GM21529 (cell line): ENCODE measurements at regions not wholly inside any gene's neighbourhood (a gene's known extent, or its start where the extent isn't known, plus 50 kb on each side); places are given as distances from the start of the nearest gene placed in this dataset.

Source experiments
- ATAC-seq: cut with Tn5 transposase; IDR thresholded peaks from one replicate; pipeline ENCODE4 v1.9.1; 2021; ENCODE audit not compliant: unreplicated experiment

DNA sequence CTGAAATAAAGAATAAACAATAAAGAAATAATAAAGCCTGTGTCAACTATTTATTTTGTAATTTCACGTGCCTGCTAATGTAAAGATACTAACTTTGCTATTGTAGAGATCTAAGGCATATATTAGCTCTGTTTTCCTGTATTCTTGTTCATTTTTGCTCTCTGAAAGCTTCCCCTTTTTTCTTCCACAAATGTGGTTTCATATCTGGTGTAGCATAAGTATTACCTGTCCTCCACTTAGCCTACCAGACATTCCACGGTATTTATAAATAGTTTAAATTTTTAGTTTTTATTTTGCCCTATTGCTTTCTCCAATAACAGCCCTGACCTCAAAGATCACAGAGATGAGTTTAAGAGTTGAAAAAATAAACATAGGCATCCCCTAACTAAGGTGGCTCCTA is 92.6 kb upstream of the ATP2B1 start:
- no peak for ATAC-seq

DNA sequence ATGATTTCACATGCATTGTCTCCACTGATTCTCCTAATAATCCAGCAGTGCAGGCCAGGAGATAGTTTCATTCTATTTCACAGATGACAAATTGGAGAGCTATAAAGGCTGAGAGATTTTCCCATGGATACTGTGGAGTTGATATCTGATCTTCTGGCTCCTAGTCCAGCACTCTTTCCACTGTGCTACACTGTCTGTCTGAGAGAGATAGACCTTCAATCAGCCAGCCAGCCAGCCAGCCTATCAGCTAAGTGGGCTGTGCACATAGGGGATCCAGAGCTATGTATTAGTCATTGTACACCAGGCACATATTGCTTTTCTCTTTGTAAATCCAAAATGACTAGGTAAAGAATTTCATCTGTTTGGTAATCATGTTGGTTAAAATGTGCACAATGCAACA is 91.8 kb upstream of the ATP2B1 start:
- ATAC-seq = no peak

- ATAC-seq = no peak
Measured at GRCh38 chr12:89799316-89799715, 90.7 kb upstream of the ATP2B1 start.

DNA sequence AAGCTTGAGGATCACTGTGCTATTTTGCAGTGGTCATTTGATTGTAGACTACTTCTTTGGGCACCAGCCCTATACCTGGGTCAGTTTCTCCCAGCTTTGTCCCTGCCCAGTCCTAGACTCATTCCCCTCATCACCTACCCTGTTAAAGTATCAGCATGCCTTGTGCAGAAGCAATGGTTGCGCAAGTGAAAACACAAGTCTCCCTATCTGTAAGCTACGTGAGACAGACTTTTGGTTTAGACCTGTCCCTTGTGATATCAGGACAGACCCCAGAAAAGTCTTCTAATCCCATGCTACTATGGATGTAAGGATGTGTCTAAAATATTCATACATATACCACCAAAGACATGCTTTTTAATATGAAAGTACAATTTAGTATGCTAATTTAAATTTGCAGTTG is 88.8 kb upstream of the ATP2B1 start:
- ATAC-seq = no peak

GRCh38 chr12:89796798-89797382 is 88.3 kb upstream of the ATP2B1 start:
- no peak for ATAC-seq

DNA sequence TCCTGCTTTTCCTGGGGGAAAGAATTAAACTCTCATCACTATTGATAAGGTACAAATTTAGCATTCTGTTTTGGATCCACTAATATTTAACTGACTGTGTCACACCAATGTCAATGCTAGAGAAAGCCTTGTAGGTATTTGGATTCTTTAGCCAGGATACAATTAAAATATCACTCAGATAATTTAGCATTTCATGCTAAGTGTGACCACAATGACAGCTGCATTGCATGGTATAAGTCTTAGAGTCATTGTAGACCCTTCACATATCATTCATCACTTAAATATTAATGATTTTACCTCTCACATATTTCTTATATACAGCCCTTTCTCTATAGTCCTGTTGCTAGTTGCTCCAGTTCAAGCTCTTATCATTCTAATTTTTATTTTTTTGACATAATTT is 85.3 kb upstream of the ATP2B1 start:
- ATAC-seq = no peak

GRCh38 chr12:89791286-89791685 is 82.6 kb upstream of the ATP2B1 start:
- no peak for ATAC-seq

- ATAC-seq = peak; percentile 97
Measured at GRCh38 chr12:89789862-89790261, 81.2 kb upstream of the ATP2B1 start.

DNA sequence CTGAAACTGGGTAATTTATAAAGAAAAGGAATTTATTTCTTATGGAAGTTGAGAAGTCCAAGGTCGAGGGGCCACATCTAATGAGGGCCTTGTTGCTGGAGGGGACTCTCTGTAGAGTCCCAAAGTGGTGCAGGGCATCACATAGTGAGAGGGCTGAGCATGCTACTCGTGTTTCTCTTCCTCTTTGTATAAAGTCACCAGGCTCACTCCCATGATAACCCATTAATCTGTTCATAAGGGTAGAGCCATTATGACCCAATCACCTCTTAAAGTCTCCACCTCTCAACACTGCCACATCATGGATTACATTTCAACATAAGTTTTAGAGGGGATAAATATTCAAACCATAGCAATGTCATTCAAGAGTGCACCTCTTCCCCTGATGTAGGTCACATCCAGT is 79.1 kb upstream of the ATP2B1 start:
- no peak for ATAC-seq

DNA sequence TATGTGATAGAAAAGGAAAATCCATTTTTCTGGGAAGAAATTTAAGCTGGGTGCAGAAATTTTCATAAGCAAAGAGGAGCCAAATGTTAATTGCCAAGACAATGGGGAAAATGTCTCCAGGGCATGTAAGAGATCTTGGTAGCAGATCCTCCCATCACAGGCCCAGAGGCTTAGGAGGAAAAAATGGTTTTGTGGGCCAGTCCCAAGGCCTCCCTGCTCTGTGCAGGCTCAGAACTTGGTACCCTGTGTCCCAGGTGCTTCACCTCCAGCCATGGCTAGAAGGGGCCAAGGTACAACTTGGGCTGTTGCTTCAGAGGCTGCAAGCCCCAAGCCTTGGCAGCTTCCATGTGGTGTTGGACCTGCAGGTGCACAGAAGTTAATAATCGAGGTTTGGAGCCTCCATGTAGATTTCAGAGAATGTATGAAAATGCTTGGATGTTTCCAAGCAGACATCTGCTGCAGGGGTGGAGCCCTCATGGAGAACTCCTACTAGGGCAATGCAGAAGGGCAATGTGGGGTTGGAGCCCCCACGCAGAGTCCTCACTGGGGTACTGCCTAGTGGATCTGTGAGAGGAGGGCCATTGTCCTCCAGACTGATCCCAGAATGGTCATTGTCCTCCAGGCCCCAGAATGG is 77.7 kb upstream of the ATP2B1 start:
- ATAC-seq = no peak

DNA sequence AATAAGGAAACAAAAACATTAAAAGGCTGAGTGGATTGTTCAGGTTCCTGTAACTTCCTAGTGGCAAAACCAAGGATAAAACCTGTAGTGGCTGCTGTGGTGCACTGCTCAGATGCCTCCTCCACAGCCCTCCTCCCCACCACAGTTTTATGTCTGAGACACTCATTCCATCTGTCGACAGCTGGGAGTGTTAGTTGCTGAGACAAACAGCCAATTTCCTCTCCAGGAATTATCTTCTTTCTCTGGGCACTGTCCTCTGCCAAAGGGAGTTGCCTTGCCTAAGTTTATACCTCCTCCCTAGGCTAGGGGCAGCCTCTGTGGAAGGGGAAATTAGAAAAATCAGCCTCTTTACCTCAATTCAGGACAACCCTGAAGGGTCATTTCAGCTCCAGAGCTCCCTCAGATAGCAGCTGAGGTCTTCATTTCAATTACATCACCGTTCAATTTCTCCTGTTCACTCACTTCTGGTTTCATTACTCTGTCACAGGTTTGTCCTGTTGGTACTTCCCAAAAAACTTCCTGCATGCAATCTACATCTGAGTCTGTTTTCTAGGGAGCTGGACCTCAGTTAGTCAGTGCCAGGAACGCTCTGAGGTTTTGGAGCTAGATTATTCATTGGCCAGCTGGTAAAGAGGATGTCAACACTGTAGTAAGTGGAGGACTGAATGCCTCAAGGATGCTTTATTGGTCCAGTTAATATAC is 74.9 kb upstream of the ATP2B1 start:
- ATAC-seq = no peak

GRCh38 chr12:89782807-89783206 is 74.2 kb upstream of the ATP2B1 start:
- ATAC-seq = no peak

GRCh38 chr12:89781946-89782550 is 73.4 kb upstream of the ATP2B1 start:
- no peak for ATAC-seq

DNA sequence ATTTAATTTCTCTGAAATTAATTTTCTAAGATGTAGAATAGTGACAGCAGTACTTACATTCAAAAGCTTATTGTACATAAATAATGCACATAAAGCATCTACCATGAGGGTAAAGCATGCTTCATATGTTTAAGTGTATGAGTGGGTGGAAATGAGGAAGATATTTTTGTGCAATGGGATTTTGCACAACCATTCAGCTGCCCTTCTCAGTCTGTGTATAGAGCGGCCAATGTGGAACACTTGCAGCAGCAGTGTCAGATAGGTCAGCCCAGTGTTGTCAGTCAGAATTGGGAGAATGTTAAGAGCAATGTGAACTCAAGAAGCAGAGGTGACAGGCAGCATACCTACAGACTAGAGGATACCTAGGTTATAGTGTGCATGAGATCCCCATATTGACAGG is 72.5 kb upstream of the ATP2B1 start:
- ATAC-seq = no peak

- ATAC-seq = no peak
Measured at GRCh38 chr12:89779090-89779489, 70.5 kb upstream of the ATP2B1 start.

- no peak for ATAC-seq
Measured at GRCh38 chr12:89777733-89778379, 69.2 kb upstream of the ATP2B1 start.

DNA sequence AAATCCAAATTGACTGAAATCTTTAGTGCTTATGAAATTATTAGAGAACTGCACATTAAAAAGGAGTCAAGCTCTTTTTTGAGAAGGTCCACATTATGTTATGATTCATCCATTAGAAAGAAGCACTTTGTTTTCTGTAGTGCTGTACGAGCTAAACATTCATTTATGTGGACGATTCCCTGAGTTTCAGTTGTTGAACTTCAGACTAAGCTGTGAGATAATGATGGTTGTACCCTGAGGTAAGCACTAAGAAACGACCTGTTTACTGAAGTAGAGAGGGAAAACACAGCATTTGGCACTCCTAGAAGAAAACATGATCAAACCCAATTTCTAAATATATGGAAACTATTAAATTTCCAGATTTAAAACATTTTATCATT is 67.3 kb upstream of the ATP2B1 start:
- ATAC-seq = no peak

GRCh38 chr12:89775063-89775985 is 66.7 kb upstream of the ATP2B1 start:
- ATAC-seq = no peak

GRCh38 chr12:89774645-89775044 is 66.0 kb upstream of the ATP2B1 start:
- no peak for ATAC-seq

GRCh38 chr12:89770391-89770790 is 61.8 kb upstream of the ATP2B1 start:
- ATAC-seq = no peak

- ATAC-seq = no peak
Measured at GRCh38 chr12:89769483-89769818, 60.8 kb upstream of the ATP2B1 start.
